B cell (primary cell): ENCODE measurements at regions not wholly inside any gene's neighbourhood (a gene's known extent, or its start where the extent isn't known, plus 50 kb on each side); places are given as distances from the start of the nearest gene placed in this dataset.

ENCODE experiments used
- EZH2 ChIP-seq: IDR thresholded peaks from 2 replicates; pipeline ENCODE4 v1.6.1; 2012; ENCODE audit warnings: borderline replicate concordance, low read depth, mild to moderate bottlenecking, moderate library complexity, low read length; ENCODE audit not compliant: insufficient read depth, poor library complexity, severe bottlenecking
- TF ChIP-seq, protein P1 (sequence below): fragments of 200-600 bp; IDR thresholded peaks from one replicate; pipeline ENCODE4 v1.8.0; 2022; ENCODE audit warnings: antibody characterized with exemption, mild to moderate bottlenecking

DNA sequence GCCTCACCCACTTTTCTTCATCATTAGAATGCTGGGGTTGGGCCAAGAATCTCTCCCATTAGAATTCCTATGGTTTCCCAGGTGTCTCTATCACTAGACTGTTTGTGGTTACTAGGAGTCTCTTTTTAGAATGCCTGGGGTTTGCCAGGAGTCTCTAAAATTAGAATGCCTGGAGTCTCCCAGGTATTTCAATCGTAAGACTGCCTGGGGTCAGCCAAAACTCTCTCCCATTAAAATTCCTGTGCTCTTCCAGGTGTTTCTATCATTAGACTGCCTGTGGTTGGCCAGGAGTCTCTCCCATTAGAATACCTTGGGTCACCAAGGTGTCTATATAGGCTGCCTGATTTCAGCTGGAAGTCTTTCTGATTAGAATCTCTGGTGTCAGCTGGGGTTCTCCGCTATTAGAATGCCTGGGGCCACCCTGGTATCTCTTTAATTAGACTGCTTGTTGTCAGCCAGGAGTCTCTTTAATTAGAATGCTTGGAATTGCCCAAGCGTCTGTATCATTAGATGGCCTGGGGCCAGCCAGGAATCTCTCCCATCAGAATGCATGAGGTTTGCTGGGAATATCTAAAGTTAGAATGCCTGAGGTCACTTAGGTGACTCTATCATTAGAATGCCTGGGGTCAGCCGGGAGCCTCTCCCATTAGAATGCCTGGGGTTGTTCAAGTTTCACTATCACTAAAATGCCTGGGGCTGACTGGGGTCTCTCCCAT lies 1479.2 kb downstream of the UQCRFS1 start:
- TF ChIP-seq, protein P1, sequence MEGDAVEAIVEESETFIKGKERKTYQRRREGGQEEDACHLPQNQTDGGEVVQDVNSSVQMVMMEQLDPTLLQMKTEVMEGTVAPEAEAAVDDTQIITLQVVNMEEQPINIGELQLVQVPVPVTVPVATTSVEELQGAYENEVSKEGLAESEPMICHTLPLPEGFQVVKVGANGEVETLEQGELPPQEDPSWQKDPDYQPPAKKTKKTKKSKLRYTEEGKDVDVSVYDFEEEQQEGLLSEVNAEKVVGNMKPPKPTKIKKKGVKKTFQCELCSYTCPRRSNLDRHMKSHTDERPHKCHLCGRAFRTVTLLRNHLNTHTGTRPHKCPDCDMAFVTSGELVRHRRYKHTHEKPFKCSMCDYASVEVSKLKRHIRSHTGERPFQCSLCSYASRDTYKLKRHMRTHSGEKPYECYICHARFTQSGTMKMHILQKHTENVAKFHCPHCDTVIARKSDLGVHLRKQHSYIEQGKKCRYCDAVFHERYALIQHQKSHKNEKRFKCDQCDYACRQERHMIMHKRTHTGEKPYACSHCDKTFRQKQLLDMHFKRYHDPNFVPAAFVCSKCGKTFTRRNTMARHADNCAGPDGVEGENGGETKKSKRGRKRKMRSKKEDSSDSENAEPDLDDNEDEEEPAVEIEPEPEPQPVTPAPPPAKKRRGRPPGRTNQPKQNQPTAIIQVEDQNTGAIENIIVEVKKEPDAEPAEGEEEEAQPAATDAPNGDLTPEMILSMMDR = no peak
- TF ChIP-seq EZH2 = no peak
